DND-41 (cell line): ENCODE measurements at regions not wholly inside any gene's neighbourhood (a gene's known extent, or its start where the extent isn't known, plus 50 kb on each side); places are given as distances from the start of the nearest gene placed in this dataset.

ENCODE experiments used
- ATAC-seq: fragments of 200-7000 bp; cut with Tn5 transposase; 3 replicates; pipeline ENCODE4 v1.9.1; 2021; ENCODE audit warnings: low read depth; ENCODE audit not compliant: insufficient read depth
- DNase-seq: peaks from one replicate; pipeline ENCODE4 v3.0.0-alpha.2; 2020
- H2AFZ ChIP-seq: 2 replicates; pipeline ENCODE4 v1.6.0; 2012; ENCODE audit warnings: low read depth, low read length
- H3K27ac ChIP-seq: 2 replicates; pipeline ENCODE4 v1.5.1; 2012; ENCODE audit warnings: low read length, inconsistent platforms
- H3K27me3 ChIP-seq: fragments of 200-600 bp; sonication (generic); 2 replicates; pipeline ENCODE4 v1.6.0; 2012; ENCODE audit warnings: low read length, mild to moderate bottlenecking, inconsistent platforms; ENCODE audit not compliant: insufficient read depth, poor library complexity
- H3K36me3 ChIP-seq: 2 replicates; pipeline ENCODE4 v1.5.1; 2012; ENCODE audit warnings: low read length, inconsistent platforms; ENCODE audit not compliant: insufficient read depth
- H3K4me1 ChIP-seq: 2 replicates; pipeline ENCODE4 v1.5.1; 2012; ENCODE audit warnings: mild to moderate bottlenecking, low read length; ENCODE audit not compliant: insufficient read depth
- H3K4me2 ChIP-seq: 2 replicates; pipeline ENCODE4 v1.6.0; 2012; ENCODE audit warnings: mild to moderate bottlenecking, moderate library complexity, low read length, inconsistent platforms; ENCODE audit not compliant: insufficient read depth
- H3K4me3 ChIP-seq, 2 experiments: fragments of 200-600 bp in 1 of 2; shearing (Covaris generic) in 1 of 2; 2 replicates each; pipeline ENCODE4 v1.5.1; 2012 to 2016; ENCODE audit warnings: inconsistent platforms in 2 of 2, low read length in 2 of 2, mild to moderate bottlenecking in 2 of 2, low read depth in 1 of 2, moderate library complexity in 1 of 2
- H3K79me2 ChIP-seq: 2 replicates; pipeline ENCODE4 v1.6.0; 2012; ENCODE audit warnings: low read length, inconsistent platforms; ENCODE audit not compliant: insufficient read depth
- H3K9ac ChIP-seq: 2 replicates; pipeline ENCODE4 v1.6.0; 2012; ENCODE audit warnings: low read depth, mild to moderate bottlenecking, inconsistent platforms, low read length, moderate library complexity
- H3K9me3 ChIP-seq: 2 replicates; pipeline ENCODE4 v1.5.1; 2012; ENCODE audit warnings: low read length, moderate library complexity, mild to moderate bottlenecking, inconsistent platforms; ENCODE audit not compliant: insufficient read depth, severe bottlenecking
- H4K20me1 ChIP-seq: 2 replicates; pipeline ENCODE4 v1.6.0; 2012; ENCODE audit warnings: low read length; ENCODE audit not compliant: insufficient read depth
- EZH2 ChIP-seq: IDR thresholded peaks from 3 replicates; pipeline ENCODE4 v1.6.1; 2012; ENCODE audit warnings: borderline replicate concordance, low read depth, mild to moderate bottlenecking, moderate library complexity, low read length, inconsistent platforms; ENCODE audit not compliant: severe bottlenecking
- TF ChIP-seq, protein P1 (sequence below): IDR thresholded peaks from 2 replicates; pipeline ENCODE4 v1.5.1; 2012; ENCODE audit warnings: borderline replicate concordance, low read length, moderate library complexity, mild to moderate bottlenecking; ENCODE audit not compliant: poor library complexity, severe bottlenecking; ENCODE audit errors: extremely low read depth

- TF ChIP-seq, protein P1, sequence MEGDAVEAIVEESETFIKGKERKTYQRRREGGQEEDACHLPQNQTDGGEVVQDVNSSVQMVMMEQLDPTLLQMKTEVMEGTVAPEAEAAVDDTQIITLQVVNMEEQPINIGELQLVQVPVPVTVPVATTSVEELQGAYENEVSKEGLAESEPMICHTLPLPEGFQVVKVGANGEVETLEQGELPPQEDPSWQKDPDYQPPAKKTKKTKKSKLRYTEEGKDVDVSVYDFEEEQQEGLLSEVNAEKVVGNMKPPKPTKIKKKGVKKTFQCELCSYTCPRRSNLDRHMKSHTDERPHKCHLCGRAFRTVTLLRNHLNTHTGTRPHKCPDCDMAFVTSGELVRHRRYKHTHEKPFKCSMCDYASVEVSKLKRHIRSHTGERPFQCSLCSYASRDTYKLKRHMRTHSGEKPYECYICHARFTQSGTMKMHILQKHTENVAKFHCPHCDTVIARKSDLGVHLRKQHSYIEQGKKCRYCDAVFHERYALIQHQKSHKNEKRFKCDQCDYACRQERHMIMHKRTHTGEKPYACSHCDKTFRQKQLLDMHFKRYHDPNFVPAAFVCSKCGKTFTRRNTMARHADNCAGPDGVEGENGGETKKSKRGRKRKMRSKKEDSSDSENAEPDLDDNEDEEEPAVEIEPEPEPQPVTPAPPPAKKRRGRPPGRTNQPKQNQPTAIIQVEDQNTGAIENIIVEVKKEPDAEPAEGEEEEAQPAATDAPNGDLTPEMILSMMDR = peak; percentile 80
- TF ChIP-seq EZH2 = no peak
- no peak overlapping the region for H3K9ac ChIP-seq
- no peak overlapping the region for H3K4me3 ChIP-seq
- H3K4me2 ChIP-seq = no peak overlapping the region
- peak; percentile 95 for ATAC-seq
- H3K4me1 ChIP-seq = 0 out of 2 replicates have a peak, but pooled peaks cover 2% of the 10 kb centered on the region
- no peaks in the 10 kb centered on the region for H3K79me2 ChIP-seq
- peak; percentile 65 for DNase-seq
- H3K27me3 ChIP-seq = no peaks in the 10 kb centered on the region
- H3K27ac ChIP-seq = no peak overlapping the region
- H3K36me3 ChIP-seq = no peaks in the 10 kb centered on the region
- H3K9me3 ChIP-seq = no peaks in the 10 kb centered on the region
- H4K20me1 ChIP-seq = no peaks in the 10 kb centered on the region
- H2AFZ ChIP-seq = no peak overlapping the region
These were observed 234.0 kb downstream of the SPTSSA start for GRCh38 chr14:34227834-34228649.

DNA sequence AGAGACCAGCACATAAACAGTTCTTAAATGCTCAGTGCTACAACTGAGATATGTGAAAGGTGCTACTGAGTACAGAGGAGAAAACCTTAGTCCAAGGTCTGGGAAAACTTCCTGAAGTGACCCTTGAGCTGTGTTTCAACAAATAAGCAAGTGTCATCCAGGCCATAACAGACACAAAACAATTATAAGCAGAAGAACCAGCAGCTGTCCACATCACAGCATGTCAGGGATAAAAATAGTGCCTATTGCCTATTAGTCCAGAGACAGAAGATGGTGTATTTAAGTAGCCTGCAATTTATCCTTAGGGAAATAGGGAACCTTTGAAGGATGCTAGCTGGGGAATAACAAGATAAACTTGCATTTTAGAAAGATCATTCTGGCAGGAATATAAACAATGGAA is 237.8 kb downstream of the SPTSSA start:
- Histone ChIP-seq H3K27me3 (no peaks in the 10 kb centered on the region), H3K4me2 (no peak overlapping the region), H3K4me3 (no peak overlapping the region), H3K9ac (no peak overlapping the region), H3K36me3 (no peaks in the 10 kb centered on the region), H3K79me2 (no peaks in the 10 kb centered on the region), H3K27ac (no peak overlapping the region), H2AFZ (no peak overlapping the region), H3K4me1 (peaks cover 12% of the 10 kb centered on the region), H4K20me1 (no peaks in the 10 kb centered on the region), H3K9me3 (no peaks in the 10 kb centered on the region)
- DNase-seq = no peak
- ATAC-seq = no peak
- TF ChIP-seq, protein P1 = no peak
- no peak for TF ChIP-seq EZH2

DNA sequence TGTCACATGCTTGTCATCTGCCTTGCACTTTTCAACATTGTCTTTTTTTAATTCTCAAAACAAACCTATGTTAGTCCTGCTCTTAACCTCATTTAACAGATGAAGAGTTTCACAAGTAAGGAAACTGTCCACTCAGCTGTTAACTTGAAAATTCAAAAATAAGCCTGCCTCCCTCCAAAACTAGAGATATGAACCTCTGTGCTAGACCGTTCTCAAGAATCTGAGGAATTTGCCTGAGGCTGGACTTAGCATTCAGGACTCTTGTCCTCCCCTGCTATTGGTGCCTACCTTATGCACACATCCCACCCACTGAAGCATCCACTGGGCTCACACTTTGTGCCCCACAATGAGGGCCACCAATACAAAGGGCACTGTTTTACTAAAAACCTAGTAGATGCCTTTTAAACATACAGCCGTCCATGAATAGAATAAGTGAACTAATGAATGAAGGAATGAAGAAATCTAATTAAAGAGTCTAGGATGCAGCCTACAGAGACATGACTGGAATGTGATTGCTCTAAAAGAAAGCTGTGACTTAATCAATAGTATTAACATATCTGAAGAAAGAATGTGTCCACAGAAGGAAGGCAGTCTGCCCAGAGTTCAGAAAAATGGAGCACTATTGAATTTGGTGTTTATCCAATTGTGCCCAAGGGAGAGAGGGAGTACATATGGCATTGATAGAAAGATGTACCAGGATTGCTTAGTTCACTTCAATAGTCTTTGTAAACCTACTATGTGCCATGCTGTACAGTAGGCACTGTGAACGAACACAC is 238.5 kb downstream of the SPTSSA start:
- no peaks in the 10 kb centered on the region for H3K27me3 ChIP-seq
- H3K9ac ChIP-seq = no peak overlapping the region
- no peaks in the 10 kb centered on the region for H3K36me3 ChIP-seq
- no peak for ATAC-seq
- no peak for DNase-seq
- H4K20me1 ChIP-seq = no peaks in the 10 kb centered on the region
- H3K4me3 ChIP-seq = no peak overlapping the region
- H3K9me3 ChIP-seq = no peaks in the 10 kb centered on the region
- H3K4me2 ChIP-seq = no peak overlapping the region
- H3K27ac ChIP-seq = no peak overlapping the region
- peaks cover 12% of the 10 kb centered on the region for H3K4me1 ChIP-seq
- H3K79me2 ChIP-seq = no peaks in the 10 kb centered on the region
- no peak for TF ChIP-seq EZH2
- TF ChIP-seq, protein P1 = no peak
- no peak overlapping the region for H2AFZ ChIP-seq
